GM12874 (cell line): ENCODE measurements at regions not wholly inside any gene's neighbourhood (a gene's known extent, or its start where the extent isn't known, plus 50 kb on each side); places are given as distances from the start of the nearest gene placed in this dataset.

Experiments used
- TF ChIP-seq, protein P1 (sequence below): IDR thresholded peaks from 2 replicates; pipeline ENCODE4 v1.5.1; 2011; ENCODE audit warnings: low read depth, mild to moderate bottlenecking, control low read depth, low read length, moderate library complexity; ENCODE audit not compliant: insufficient read depth

DNA sequence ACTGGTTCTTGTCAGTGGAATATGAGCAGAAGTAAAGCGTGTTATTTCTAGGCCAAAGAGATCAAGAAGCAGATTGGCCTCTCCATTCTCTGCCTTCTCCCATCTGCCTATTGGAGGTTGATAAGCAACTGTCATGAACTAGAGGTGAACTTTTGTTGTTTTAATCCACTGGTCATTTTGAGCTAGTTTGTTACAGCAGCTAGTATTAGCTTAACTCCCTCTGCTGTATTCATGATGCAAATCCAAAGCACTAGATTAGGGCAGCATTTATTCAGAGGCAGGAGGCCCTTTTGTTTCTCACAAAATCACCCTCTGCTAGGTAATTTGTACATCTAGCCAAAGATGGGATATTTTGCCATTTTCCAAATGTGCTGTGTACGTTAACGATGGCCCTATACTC, 97.3 kb upstream of the DPT start:
- TF ChIP-seq, protein P1, sequence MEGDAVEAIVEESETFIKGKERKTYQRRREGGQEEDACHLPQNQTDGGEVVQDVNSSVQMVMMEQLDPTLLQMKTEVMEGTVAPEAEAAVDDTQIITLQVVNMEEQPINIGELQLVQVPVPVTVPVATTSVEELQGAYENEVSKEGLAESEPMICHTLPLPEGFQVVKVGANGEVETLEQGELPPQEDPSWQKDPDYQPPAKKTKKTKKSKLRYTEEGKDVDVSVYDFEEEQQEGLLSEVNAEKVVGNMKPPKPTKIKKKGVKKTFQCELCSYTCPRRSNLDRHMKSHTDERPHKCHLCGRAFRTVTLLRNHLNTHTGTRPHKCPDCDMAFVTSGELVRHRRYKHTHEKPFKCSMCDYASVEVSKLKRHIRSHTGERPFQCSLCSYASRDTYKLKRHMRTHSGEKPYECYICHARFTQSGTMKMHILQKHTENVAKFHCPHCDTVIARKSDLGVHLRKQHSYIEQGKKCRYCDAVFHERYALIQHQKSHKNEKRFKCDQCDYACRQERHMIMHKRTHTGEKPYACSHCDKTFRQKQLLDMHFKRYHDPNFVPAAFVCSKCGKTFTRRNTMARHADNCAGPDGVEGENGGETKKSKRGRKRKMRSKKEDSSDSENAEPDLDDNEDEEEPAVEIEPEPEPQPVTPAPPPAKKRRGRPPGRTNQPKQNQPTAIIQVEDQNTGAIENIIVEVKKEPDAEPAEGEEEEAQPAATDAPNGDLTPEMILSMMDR, result no peak

DNA sequence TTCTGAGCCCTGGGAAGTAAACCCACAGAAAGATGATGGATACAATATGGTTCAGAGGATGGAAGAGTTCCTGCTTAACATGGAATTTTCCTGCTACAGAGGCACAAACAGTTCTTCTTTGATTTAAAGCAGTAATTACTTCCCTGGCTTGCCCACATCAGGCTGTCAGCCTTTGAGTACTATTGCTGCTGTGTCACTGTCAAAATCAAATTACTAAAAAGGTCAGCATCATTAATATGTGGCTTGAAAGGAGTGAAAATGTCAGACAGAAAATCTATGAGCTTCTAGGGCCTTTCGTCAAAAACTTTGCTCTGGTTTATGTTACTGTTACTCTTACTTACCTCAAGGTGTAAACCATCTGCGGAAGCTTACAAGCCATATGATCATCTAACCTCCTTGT, 98.6 kb upstream of the DPT start:
- TF ChIP-seq, protein P1, result no peak

DNA sequence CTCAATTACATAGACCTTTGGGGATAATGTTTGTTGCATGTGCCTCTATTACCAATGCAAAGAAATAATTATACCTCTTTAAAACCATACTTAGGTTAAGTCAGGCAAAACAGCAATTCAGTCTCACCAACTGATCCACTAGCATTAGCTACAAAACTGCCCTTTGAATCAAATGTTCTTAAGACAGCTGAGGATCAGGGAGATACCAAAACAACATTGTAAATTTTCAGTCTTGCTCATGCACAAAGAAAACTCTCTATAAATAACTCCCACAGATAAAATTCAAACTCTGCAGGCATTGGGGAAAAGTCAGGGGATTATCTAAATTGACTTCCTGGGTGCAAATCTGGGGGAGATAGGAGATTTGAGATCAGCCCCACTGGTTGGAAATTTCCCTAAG, 100.9 kb upstream of the DPT start:
- TF ChIP-seq, protein P1, result no peak

DNA sequence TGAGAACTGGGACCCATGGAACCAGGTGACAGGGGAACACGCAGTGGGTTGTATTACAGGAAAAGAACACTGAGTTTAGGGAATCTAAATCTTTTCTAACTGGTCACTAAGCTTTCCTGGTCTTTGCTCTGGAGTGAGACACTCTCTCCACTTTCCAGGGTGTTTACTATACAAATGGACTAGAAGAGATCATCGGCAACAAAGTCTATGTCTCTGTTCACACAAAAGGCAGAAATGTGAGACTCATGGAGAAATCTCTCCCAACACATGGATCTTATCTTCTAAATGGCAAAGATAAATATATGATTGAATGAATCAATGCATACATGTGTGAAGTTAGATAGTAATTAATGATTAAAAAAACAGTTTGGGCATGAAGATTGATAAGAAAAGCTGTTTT, 101.6 kb upstream of the DPT start:
- TF ChIP-seq, protein P1, result no peak

DNA sequence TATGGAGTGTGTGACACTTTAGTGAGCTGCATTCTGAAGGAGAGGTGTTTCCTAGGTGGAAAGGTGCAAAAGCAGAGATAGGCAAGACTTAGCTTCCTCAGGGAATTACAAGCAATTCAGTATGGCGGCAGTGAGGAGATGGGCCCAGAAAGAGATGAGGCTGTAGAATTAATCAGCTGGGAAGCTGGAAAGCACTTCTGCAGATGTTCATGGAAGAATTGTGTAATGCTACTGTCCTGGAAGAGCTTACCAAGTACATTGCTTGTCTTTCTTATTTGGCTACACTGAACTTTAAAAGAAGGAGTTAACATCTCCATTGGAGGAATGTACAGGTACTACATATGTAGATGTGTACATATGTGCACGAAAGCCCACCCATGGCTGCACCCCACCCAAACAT, 103.7 kb upstream of the DPT start:
- TF ChIP-seq, protein P1, result no peak

DNA sequence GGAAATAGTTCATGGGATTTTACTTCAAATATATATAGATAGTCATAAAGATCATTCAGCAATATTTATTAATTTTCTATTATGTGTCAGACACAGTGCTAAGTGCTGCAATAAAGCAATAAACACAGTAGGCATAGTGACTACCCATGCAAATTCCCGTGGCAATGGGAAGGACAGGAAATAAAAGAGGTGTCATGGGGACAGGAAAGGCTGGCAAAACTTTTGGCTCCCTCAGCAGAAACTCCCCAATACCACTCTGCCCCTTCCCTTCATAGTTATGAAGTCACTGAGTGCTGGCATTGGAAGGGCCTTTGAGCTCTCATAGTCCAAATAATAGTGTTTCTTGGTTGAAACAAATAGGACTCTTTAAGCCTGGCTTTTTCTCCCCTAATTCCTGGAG, 104.4 kb upstream of the DPT start:
- TF ChIP-seq, protein P1, result no peak

DNA sequence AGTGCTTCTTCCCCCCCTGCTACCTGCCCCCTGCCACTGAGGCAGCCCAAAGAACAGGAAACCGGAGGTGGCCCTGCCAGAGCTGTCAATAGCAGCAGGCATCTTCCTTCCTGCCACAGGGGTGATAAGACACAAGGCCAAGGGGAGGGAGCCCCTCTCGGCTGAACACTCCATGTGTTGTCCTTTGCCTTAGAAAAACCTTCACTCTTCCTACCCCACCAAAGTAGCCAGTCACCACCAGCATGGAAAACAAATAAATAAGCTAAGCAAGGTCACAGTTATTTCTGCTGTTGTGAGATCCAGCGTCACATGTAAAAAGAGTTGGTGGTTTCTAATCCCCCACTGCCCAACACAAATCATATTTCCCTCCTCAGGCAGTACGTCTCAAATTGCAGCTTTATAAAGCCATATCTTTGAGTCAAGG, 104.8 kb upstream of the DPT start:
- TF ChIP-seq, protein P1, result no peak
